IgD-negative memory B cell (primary cell): ENCODE measurements at regions not wholly inside any gene's neighbourhood (a gene's known extent, or its start where the extent isn't known, plus 50 kb on each side); places are given as distances from the start of the nearest gene placed in this dataset.
"Not testable (repeated sequence)": the region's sequence is repeated elsewhere in the genome, so short reads cannot be mapped to it uniquely, and the experiment has no call there.

Experiments used
- H3K27ac Mint-ChIP-seq, 3 donors: one replicate each; pipeline ENCODE4 v1.8.0; 2020 to 2022; ENCODE audit warnings: mild to moderate bottlenecking in 3 of 3, mixed read lengths in 3 of 3, moderate library complexity in 1 of 3
- H3K27me3 Mint-ChIP-seq: one replicate; pipeline ENCODE4 v1.8.0; 2021; ENCODE audit warnings: mixed read lengths
- H3K36me3 Mint-ChIP-seq: one replicate; pipeline ENCODE4 v1.8.0; 2020; ENCODE audit warnings: mild to moderate bottlenecking, mixed read lengths
- H3K4me1 Mint-ChIP-seq, 3 donors: one replicate each; pipeline ENCODE4 v1.8.0; 2020 to 2022; ENCODE audit warnings: mixed read lengths in 3 of 3, mild to moderate bottlenecking in 1 of 3
- H3K4me3 Mint-ChIP-seq, 4 donors: one replicate each; pipeline ENCODE4 v1.8.0; 2020 to 2022; ENCODE audit warnings: mild to moderate bottlenecking in 4 of 4, mixed read lengths in 4 of 4, moderate library complexity in 3 of 4
- H3K9me3 Mint-ChIP-seq, 3 donors: one replicate each; pipeline ENCODE4 v1.8.0; 2020 to 2021; ENCODE audit warnings: mixed read lengths in 3 of 3, mild to moderate bottlenecking in 1 of 3

DNA sequence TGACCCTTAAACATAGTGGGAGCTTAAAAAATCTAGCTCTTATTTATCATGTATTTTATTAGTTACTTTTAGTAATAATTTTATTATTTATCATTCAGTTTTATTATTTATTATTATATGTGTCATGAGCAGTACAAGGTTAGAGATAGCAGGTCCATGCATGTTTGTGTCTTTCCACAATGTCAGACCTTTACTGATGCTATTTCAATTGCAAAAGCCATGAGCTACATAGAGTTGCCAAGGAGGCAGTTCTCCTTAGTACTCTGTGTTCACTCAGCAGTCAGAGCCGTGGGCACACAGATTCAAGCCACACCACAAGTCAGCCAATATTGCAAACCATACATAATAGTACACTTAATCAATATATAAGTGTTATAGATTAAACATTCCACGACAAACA, 157.9 kb upstream of the NTRK2 start:
- Mint-ChIP-seq H3K27ac (no peak overlapping the region), H3K9me3 (peaks cover under 1 to 7% (median 4%) of the 10 kb centered on the region in 3 donors), H3K27me3 (peaks cover 7% of the 10 kb centered on the region), H3K4me1 (peaks cover 0 to 1% (median 0%) of the 10 kb centered on the region in 3 donors), H3K36me3 (peaks cover 2% of the 10 kb centered on the region), H3K4me3 (no peak overlapping the region)

DNA sequence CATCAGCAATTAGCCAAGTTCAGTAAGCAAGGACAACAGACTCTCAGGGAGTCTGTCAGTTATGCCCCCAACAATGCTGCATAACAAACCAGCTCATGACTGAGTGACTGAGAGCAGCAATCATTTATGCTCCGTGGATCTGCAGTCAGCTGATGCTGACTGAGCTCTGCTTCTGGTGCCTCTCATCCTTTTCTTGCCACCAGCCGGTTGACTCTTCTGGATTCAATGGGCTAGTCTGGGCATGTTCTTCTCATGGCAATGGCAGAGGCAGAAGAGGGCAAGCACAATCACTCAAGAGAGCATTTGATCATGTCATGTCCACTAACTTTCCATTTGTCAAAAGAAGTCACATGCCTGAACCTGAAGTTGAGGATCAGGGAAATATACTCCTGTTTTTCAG, 157.0 kb upstream of the NTRK2 start:
- Mint-ChIP-seq H3K4me3 (no peak overlapping the region), H3K4me1 (peaks cover 0 to 1% (median 0%) of the 10 kb centered on the region in 3 donors), H3K36me3 (peaks cover 2% of the 10 kb centered on the region), H3K27me3 (peaks cover 7% of the 10 kb centered on the region), H3K27ac (no peak overlapping the region), H3K9me3 (peaks cover 0 to 7% (median 4%) of the 10 kb centered on the region in 3 donors)

DNA sequence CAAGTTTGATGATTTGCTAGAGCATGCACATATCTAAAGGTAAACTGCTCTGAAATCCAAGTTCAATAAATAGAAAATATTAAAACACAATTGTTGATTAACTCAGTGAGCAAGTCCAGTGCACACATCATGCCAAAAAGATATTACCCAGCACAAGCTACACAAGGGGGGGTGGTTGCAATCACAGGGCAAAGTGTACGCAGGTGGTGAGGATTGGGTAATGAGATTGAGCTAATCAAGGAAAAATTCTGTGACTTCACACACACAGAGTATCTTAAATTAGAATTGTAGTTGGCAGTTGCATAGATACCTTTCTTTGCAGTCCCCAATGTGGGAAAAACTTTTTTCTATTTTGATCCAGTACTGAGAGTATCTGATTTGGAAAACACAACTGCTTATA, 156.1 kb upstream of the NTRK2 start:
- peaks cover 2% of the 10 kb centered on the region for H3K36me3 Mint-ChIP-seq
- peaks cover 0 to 4% (median 4%) of the 10 kb centered on the region in 3 donors for H3K9me3 Mint-ChIP-seq
- peaks cover 0 to 1% (median 0%) of the 10 kb centered on the region in 3 donors for H3K4me1 Mint-ChIP-seq
- H3K4me3 Mint-ChIP-seq = no peak overlapping the region
- H3K27ac Mint-ChIP-seq = no peak overlapping the region
- H3K27me3 Mint-ChIP-seq = peaks cover 7% of the 10 kb centered on the region

DNA sequence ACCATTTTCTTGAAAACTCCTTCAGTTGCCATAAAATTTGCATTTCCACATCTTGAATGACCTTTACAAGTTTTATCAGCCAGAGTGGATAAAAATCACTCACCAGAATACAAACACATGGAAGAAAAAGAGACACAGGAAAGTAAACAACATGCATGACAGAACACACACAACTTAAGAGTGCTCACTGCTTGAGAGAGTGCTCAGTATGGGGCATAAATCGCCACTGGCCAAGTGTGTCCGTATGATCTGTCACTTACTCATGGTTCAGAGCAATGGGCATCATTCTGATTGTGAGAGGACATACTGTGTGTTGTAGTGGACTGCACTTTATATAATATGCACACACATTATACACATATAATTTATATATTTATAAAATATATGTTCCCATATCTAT, 155.6 kb upstream of the NTRK2 start:
- Mint-ChIP-seq H3K4me1 (peaks cover 0 to 1% (median 0%) of the 10 kb centered on the region in 3 donors), H3K9me3 (peaks cover 0 to 4% (median 4%) of the 10 kb centered on the region in 3 donors), H3K27ac (no peak overlapping the region), H3K4me3 (no peak overlapping the region), H3K27me3 (peaks cover 7% of the 10 kb centered on the region), H3K36me3 (peaks cover 2% of the 10 kb centered on the region)

DNA sequence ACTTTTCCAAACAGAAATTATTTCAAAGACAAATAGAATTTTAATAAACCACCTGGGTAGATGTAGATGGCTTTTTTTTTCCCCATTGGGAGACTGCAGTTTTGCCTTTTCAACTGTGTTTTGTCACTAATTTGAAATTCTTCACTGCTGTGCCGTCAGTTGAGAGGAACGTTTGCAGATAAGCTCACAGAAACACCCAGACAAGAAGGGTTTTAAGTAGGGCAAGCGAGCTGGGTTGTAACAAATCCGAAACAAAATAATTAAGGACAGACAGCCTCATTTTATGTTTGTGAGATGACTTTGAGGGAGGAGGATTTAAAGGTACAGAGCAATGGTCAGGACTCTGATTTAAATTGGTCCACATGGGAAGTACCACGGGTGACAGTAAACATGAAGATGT, 155.1 kb upstream of the NTRK2 start:
- H3K4me1 Mint-ChIP-seq = peaks cover 0 to 1% (median 0%) of the 10 kb centered on the region in 3 donors
- no peak overlapping the region for H3K4me3 Mint-ChIP-seq
- H3K27me3 Mint-ChIP-seq = peaks cover 7% of the 10 kb centered on the region
- H3K9me3 Mint-ChIP-seq = peaks cover 2 to 5% (median 4%) of the 10 kb centered on the region in 3 donors
- H3K36me3 Mint-ChIP-seq = peaks cover 2% of the 10 kb centered on the region
- no peak overlapping the region for H3K27ac Mint-ChIP-seq

DNA sequence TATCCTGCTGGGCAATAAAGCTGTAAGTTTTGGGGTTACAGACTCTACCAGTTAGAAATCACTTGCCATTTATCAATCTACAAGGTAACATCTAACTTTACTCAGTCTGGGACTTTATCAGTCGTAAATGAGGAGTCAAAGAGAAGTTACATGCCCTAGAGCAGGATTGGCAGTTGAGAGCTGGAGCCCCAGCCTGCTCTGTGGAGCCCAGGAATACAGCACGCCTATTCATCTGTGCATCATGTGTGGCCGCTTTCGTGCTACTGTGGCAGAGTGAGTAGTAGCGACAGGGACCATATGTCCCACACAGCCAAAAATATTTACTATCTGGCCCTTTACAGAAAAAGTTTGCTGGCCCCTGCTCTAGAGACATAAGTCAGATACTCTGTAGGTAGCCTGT, 152.5 kb upstream of the NTRK2 start:
- Mint-ChIP-seq H3K27me3 (peaks cover 7% of the 10 kb centered on the region), H3K4me1 (peaks cover 0 to 2% (median 1%) of the 10 kb centered on the region in 3 donors), H3K4me3 (no peak overlapping the region)

DNA sequence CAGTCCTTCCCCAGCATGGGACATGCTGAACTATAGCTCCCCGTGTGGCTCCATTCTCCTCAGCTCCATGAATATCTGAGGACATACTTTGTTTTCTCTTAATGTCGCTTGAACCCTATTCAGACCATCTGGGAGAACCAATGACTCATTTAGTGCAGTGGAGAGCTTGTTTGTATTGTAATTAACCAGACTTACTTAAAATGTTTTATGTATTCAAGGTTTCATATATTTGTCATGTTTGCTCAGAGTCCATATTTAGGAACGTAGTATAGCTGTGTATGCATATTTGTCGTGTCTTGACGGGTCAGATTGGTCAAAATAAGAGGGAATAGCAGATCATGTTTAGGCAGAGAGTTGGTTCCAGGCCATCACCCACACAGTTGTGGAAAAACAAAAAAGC, 150.1 kb upstream of the NTRK2 start:
- Mint-ChIP-seq H3K27me3 (peaks cover 1% of the 10 kb centered on the region), H3K27ac (no peak overlapping the region), H3K36me3 (no peaks in the 10 kb centered on the region), H3K4me1 (peaks cover 0 to 2% (median 0%) of the 10 kb centered on the region in 3 donors), H3K9me3 (peaks cover 3 to 9% (median 8%) of the 10 kb centered on the region in 3 donors), H3K4me3 (no peak overlapping the region)

More for the DNA sequence above, 152.5 kb upstream of the NTRK2 start:
- peaks cover 4 to 7% (median 6%) of the 10 kb centered on the region in 3 donors for H3K9me3 Mint-ChIP-seq
- no peak overlapping the region for H3K27ac Mint-ChIP-seq
- peaks cover 2% of the 10 kb centered on the region for H3K36me3 Mint-ChIP-seq

DNA sequence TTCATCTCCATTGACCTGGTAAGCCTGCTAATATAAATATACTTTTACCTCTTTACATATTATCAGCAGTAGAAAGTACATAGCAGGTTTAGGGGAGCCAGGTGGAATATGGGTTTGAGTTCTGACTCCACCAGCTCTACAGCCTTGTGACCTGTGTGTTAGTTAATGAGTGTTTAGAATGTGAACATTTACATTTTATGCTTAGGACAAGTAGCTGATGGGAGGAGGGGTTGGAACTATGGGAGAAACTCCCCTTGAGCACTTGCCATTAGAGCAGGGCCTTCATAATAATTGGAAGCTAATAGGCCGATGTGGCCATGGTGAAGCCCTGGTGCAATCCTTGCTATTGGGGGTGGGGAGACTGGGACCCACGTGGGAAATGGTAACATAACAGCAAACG, 148.3 kb upstream of the NTRK2 start:
- H3K36me3 Mint-ChIP-seq = no peaks in the 10 kb centered on the region
- H3K27ac Mint-ChIP-seq = no peak overlapping the region
- peaks cover 3 to 10% (median 9%) of the 10 kb centered on the region in 3 donors for H3K9me3 Mint-ChIP-seq
- no peaks in the 10 kb centered on the region for H3K27me3 Mint-ChIP-seq
- H3K4me1 Mint-ChIP-seq = peaks cover 0 to 2% (median 0%) of the 10 kb centered on the region in 3 donors
- H3K4me3 Mint-ChIP-seq = no peak overlapping the region

DNA sequence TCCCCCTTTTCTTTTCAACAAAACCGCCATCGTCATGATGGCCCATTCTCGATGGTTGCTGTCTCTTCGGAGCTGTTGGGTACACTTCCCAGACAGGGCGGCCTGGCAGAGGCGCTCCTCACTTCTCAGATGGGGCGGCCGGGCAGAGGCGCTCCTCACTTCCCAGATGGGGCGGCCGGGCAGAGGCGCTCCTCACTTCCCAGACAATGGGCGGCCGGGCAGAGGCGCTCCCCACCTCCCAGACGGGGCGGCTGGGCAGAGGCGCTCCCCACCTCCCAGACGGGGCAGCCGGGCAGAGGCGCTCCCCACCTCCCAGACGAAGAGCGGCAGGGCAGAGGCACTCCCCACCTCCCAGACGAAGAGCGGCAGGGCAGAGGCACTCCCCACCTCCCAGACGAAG, 143.3 kb upstream of the NTRK2 start:
- H3K27me3 Mint-ChIP-seq, H3K4me3 Mint-ChIP-seq, H3K4me1 Mint-ChIP-seq, H3K36me3 Mint-ChIP-seq, H3K27ac Mint-ChIP-seq: not testable (repeated sequence)
- peaks cover 3 to 18% (median 12%) of the 10 kb centered on the region in 3 donors for H3K9me3 Mint-ChIP-seq

DNA sequence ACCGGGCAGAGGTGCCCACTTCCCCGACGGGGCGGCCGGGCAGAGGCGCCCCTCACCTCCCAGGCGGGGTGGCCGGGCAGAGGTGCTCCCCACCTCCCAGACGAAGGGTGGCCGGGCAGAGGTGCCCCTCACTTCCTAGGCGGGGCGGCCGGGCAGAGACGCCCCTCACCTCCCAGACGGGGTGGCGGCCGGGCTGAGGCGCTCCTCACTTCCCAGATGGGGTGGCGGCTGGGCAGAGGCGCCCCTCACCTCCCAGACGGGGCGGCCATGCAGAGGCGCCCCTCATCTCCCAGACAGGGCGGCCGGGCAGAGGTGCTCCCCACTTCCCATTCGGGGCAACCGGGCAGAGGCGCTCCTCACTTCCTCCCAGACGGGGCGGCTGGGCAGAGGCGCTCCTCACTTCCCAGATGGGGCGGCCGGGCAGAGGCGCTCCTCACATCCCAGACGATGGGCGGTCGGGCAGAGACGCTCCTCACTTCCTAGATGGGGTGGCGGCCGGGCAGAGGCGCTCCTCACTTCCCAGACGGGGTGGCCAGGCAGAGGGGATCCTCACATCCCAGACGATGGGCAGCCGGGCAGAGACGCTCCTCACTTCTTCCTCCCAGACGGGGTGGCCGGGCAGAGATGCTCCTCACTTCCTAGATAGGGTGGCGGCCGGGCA, 142.3 kb upstream of the NTRK2 start:
- not testable (repeated sequence) for H3K4me1 Mint-ChIP-seq, H3K27me3 Mint-ChIP-seq, H3K27ac Mint-ChIP-seq, H3K4me3 Mint-ChIP-seq, H3K36me3 Mint-ChIP-seq
- peaks cover 3 to 21% (median 12%) of the 10 kb centered on the region in 3 donors for H3K9me3 Mint-ChIP-seq

DNA sequence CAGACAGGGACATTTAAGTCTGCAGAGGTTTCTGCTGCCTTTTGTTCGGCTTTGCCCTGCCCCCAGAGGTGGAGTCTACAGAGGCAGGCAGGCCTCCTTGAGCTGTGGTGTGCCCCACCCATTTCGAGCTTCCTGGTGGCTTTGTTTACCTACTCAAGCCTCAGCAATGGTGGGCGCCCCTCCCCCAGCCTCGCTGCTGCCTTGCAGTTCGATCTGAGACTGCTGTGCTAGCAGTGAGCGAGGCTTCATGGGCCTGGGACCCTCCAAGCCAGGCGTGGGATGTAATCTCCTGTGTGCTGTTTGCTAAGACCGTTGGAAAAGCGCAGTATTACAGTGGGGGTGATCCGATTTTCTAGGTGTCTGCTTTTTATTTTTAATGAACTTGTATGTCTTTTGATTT, 133.6 kb upstream of the NTRK2 start:
- H3K36me3 Mint-ChIP-seq, H3K27ac Mint-ChIP-seq, H3K4me3 Mint-ChIP-seq, H3K4me1 Mint-ChIP-seq, H3K27me3 Mint-ChIP-seq: not testable (repeated sequence)
- peaks cover 2 to 18% (median 5%) of the 10 kb centered on the region in 3 donors for H3K9me3 Mint-ChIP-seq

DNA sequence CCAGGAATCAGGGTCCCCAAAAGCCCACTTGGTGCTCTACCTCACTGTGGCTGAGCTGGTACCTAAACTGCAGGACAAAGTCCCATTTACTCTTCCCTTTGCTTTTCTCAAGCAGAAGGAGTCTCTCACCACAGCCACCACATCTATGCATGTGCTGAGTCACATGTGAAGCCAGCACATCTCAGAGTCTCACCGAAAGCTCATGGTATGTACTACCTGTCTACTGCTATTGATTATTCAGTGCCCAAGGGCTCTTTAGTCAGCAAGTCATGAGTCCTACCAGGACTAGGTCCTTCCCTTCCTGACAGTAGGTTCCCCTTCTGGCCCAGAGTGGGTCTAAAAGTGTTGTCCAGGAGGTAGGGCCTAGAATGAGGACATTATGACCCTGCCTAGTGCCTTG, 130.7 kb upstream of the NTRK2 start:
- peaks cover 2 to 14% (median 5%) of the 10 kb centered on the region in 3 donors for H3K9me3 Mint-ChIP-seq
- no peaks in the 10 kb centered on the region for H3K4me1 Mint-ChIP-seq
- H3K27ac Mint-ChIP-seq = no peak overlapping the region
- H3K4me3 Mint-ChIP-seq = no peak overlapping the region
- H3K27me3 Mint-ChIP-seq = no peaks in the 10 kb centered on the region
- H3K36me3 Mint-ChIP-seq = no peaks in the 10 kb centered on the region

DNA sequence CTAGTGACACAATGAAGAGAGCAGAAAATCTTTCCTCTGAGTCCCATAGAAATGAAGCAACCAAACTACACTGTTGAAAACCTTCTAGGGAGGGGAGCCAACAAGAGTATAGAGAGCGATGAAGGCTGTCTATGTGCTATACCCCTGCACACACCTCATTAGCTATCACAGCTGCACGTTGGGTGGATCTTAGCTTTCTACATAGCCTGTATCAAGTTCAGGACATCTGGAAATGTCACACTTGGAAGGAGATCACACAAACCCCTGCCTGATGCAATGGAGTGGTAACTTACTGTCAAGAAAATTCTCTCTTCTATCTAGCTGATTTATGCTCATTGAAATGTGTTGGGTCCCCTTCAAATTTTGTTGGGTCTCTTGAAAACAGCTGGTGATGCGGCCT, 127.0 kb upstream of the NTRK2 start:
- Mint-ChIP-seq H3K27ac (no peak overlapping the region), H3K4me3 (no peak overlapping the region), H3K9me3 (peaks cover 0 to 6% (median 5%) of the 10 kb centered on the region in 3 donors), H3K27me3 (no peaks in the 10 kb centered on the region), H3K4me1 (no peaks in the 10 kb centered on the region), H3K36me3 (no peaks in the 10 kb centered on the region)

DNA sequence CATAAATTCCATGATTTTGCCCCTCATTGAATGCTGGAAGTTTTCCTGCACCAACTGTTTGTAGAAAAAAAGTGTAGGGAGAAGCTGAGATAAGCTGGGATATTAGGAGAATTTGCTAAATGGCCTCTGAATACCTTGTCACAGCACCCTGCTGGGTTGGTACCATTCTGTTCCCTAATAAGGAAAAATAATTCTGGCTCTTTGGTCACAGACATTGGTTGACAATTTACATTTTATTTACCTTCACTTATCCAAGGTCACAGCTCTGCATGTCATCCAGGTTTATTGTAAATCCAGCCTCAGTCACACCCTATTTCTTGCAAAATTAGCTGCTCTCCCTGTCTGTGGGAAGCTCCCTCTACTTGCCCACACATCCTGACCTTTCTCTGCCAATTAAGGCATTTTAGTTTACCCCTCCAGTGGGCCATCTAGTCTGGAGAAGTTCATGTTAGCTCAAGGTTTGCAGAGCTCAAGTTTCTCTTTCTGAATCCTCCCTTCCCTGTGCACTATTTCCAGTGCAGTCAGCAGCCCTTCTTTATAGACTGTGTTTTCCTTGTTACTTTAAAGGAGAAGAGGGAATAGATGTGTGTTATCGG, 115.4 kb upstream of the NTRK2 start:
- no peak overlapping the region for H3K27ac Mint-ChIP-seq
- no peaks in the 10 kb centered on the region for H3K27me3 Mint-ChIP-seq
- no peaks in the 10 kb centered on the region for H3K4me1 Mint-ChIP-seq
- H3K4me3 Mint-ChIP-seq = no peak overlapping the region
- H3K9me3 Mint-ChIP-seq = peaks cover 0 to 2% (median 0%) of the 10 kb centered on the region in 3 donors
- H3K36me3 Mint-ChIP-seq = no peaks in the 10 kb centered on the region

DNA sequence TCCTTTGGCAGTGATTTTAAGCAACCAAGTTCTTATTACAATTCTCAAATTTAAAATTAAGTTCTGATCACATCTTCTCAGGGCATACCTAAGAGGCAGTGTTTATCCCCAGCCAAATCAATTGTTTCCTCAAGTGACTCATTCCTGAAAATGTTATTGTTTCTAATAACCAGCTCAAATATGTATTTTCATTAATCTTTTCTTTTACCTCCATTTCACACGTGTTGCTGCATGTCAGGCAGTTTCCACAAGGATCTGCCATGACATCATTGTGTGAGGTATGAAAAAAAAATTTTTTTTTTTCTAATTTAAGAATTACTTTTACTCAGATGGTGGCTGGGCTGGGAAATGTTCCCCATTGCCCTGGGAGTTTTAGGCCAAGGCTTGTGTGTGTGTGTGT, 113.0 kb upstream of the NTRK2 start:
- H3K9me3 Mint-ChIP-seq = peaks cover 0 to 1% (median 0%) of the 10 kb centered on the region in 3 donors
- H3K36me3 Mint-ChIP-seq = no peaks in the 10 kb centered on the region
- H3K4me3 Mint-ChIP-seq = no peak overlapping the region
- H3K4me1 Mint-ChIP-seq = no peaks in the 10 kb centered on the region
- no peaks in the 10 kb centered on the region for H3K27me3 Mint-ChIP-seq
- no peak overlapping the region for H3K27ac Mint-ChIP-seq

DNA sequence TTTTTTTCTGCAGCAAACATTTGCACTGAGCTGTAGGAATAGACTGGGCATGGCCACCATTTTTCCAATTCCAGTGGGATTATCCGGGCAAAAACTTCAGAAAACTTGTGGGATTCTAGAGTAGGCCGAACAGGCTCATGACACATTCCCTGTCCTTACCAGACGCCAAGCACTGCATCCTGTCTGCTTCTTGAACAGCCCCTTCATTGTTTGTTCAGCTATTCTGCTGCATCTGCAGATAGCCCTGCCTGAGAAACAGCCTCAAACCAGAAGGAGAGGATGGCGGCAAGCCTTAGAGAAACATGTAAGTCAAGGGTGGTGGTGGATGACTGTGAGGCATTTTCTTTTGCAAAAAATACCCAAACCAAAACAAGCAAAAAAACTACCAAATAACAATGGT, 111.8 kb upstream of the NTRK2 start:
- H3K4me3 Mint-ChIP-seq = no peak overlapping the region
- H3K4me1 Mint-ChIP-seq = no peaks in the 10 kb centered on the region
- H3K9me3 Mint-ChIP-seq = no peaks in the 10 kb centered on the region
- H3K27me3 Mint-ChIP-seq = no peaks in the 10 kb centered on the region
- H3K27ac Mint-ChIP-seq = no peak overlapping the region
- H3K36me3 Mint-ChIP-seq = no peaks in the 10 kb centered on the region
